ENCODE measurements at regions not wholly inside any gene's neighbourhood (a gene's known extent, or its start where the extent isn't known, plus 50 kb on each side); places are given as distances from the start of the nearest gene placed in this dataset.
"Not testable (repeated sequence)": the region's sequence is repeated elsewhere in the genome, so short reads cannot be mapped to it uniquely, and the experiment has no call there.

DNA sequence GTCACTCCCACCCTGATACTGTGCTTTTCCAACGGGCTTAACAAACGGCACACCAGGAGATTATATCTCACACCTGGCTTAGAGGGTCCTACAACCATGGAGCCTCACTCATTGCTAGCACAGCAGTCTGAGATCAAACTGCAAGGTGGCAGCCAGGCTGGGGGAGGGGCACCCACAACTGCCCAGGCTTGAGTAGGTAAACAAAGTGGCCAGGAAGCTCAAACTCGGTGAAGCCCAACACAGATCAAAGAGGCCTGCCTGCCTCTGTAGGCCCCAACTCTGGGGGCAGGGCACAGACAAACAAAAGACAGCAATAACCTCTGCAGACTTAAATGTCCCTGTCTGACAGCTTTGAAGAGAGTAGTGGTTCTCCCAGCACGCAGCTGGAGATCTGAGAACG lies 1022.6 kb downstream of the RAB28 start:
- H4K91ac ChIP-seq (replicated peaks; ENCODE audit: insufficient read length, low read length); H3K79me1 ChIP-seq (ENCODE audit: low read depth, low read length); H3K23me2 ChIP-seq (ENCODE audit: low read depth, low read length); H3K4me3 ChIP-seq (ENCODE audit: extremely low read depth in 1 of 4, insufficient read depth in 2 of 4, low read depth in 3 of 4, low read length in 4 of 4); H3K4me1 ChIP-seq (replicated peaks in 1 of 4; ENCODE audit: control insufficient read depth in 3 of 4, insufficient read depth in 4 of 4, low read length in 3 of 4); H4K20me1 ChIP-seq (replicated peaks in 1 of 2; ENCODE audit: control insufficient read depth in 1 of 2, insufficient read depth in 2 of 2, low read length in 2 of 2); H3K14ac ChIP-seq (ENCODE audit: insufficient read length); H2AFZ ChIP-seq (ENCODE audit: low read length); FAIRE-seq; DNase-seq (ENCODE audit: low read depth in 1 of 2, low spot score in 2 of 2); H3K4me2 ChIP-seq (ENCODE audit: insufficient read depth in 1 of 2, low read depth in 2 of 2, low read length in 2 of 2); H3K18ac ChIP-seq (ENCODE audit: extremely low read depth, low read length); CTCF ChIA-PET (ENCODE audit: partially characterized antibody); H3K9ac ChIP-seq (replicated peaks in 1 of 4; ENCODE audit: extremely low read depth in 1 of 4, low read depth in 3 of 4, low read length in 3 of 4); H2BK15ac ChIP-seq (ENCODE audit: low read length); H2AK5ac ChIP-seq (ENCODE audit: low read depth, low read length); H3K27ac ChIP-seq (ENCODE audit: low read depth, low read length); H3K79me2 ChIP-seq (ENCODE audit: control insufficient read depth in 1 of 2, insufficient read depth in 2 of 2, low read length in 2 of 2); H3K36me3 ChIP-seq (ENCODE audit: control insufficient read depth in 2 of 4, insufficient read depth in 4 of 4, low read length in 3 of 4); H3K56ac ChIP-seq (replicated peaks; ENCODE audit: insufficient read length, low read depth, low read length); H3K4ac ChIP-seq (replicated peaks; ENCODE audit: insufficient read length, low read depth, low read length); H3K27me3 ChIP-seq (replicated peaks in 1 of 4; ENCODE audit: control insufficient read depth in 3 of 4, extremely low read depth in 1 of 4, insufficient read depth in 3 of 4, low read length in 3 of 4); H2BK12ac ChIP-seq (ENCODE audit: low read depth, low read length); H2BK120ac ChIP-seq (replicated peaks; ENCODE audit: low read depth, low read length); H2BK20ac ChIP-seq (ENCODE audit: low read length); H2BK5ac ChIP-seq (ENCODE audit: low read depth, low read length); POLR2A ChIA-PET (ENCODE audit: partially characterized antibody); H4K5ac ChIP-seq (ENCODE audit: insufficient read length, low read depth, low read length); H3K23ac ChIP-seq (ENCODE audit: insufficient read length); H4K8ac ChIP-seq (ENCODE audit: extremely low read depth, insufficient read depth, low read length): not testable (repeated sequence)
- WGBS, 2 experiments (ENCODE audit: extremely low coverage in 1 of 2, insufficient coverage in 1 of 2, insufficient read length in 1 of 2, insufficient replicate concordance in 2 of 2, low coverage in 1 of 2, low lambda C conversion rate in 2 of 2, missing lambda C conversion rate in 1 of 2), result 79% methylated on average over 3 of the region's 5 CpGs; no CpG with 5 or more reads in 1 of the 2 experiments
- peaks cover 6 to 17% of the 10 kb centered on the region in 2 experiments; a peak in 2 of 4 replicates for H3K9me3 ChIP-seq (ENCODE audit: insufficient read depth in 2 of 2, low read depth in 1 of 2, low read length in 1 of 2)
